Activated T-helper 1 cell treated with anti-CD3 and anti-CD28 coated beads, Interleukin-12 subunit alpha, Interleukin-12 subunit beta, Interleukin-2, Interleukin-4 antibody, amounts not matched to agents 30 ng/mL and 10 ng/mL and 1 ng/mL, durations not matched to agents 14 hours and 24 hours and 36 hours (primary cell): ENCODE measurements at regions not wholly inside any gene's neighbourhood (a gene's known extent, or its start where the extent isn't known, plus 50 kb on each side); places are given as distances from the start of the nearest gene placed in this dataset.

Experiments
- DNase-seq: peaks from one replicate; pipeline ENCODE4 v3.0.0; 2021; ENCODE audit warnings: low spot score
- H3K27ac Mint-ChIP-seq: one replicate; pipeline ENCODE4 v1.8.0; 2021; ENCODE audit warnings: mild to moderate bottlenecking, mixed read lengths
- H3K27me3 Mint-ChIP-seq: one replicate; pipeline ENCODE4 v1.8.0; 2022; ENCODE audit warnings: mild to moderate bottlenecking, moderate library complexity, mixed read lengths; ENCODE audit not compliant: insufficient read depth
- H3K36me3 Mint-ChIP-seq: one replicate; pipeline ENCODE4 v1.8.0; 2021; ENCODE audit warnings: low read depth, mixed read lengths
- H3K4me1 Mint-ChIP-seq: one replicate; pipeline ENCODE4 v1.8.0; 2021; ENCODE audit warnings: low read depth, mixed read lengths
- H3K4me3 Mint-ChIP-seq: one replicate; pipeline ENCODE4 v1.8.0; 2021; ENCODE audit warnings: mild to moderate bottlenecking, moderate library complexity, mixed read lengths
- H3K9me3 Mint-ChIP-seq: one replicate; pipeline ENCODE4 v1.8.0; 2021; ENCODE audit warnings: mixed read lengths
- intact Hi-C: fragments of 100-400 bp; cut with micrococcal nuclease; formaldehyde crosslinking; loops from one replicate; pipeline ENCODE4 v1.15.1; 2024

DNA sequence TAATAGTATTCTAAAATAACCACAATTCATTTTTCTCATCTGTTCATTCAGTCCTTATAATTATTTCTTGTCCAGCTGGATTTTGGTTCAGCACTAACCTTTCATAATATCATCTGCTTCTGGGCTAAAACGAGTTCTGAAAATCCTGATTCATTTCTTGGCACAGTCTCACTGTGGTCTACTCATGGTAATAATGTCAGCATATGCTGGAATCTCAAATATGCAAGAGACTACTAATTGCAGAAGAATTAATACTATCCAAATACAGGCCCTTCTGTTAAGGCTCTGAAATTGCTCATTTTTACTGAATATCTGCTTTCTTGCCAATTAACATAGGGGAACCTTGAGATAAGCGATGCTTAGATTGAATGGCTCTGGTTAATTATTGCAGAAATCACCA lies 597.1 kb downstream of the RPL10L start:
- no peak overlapping the region for H3K4me3 Mint-ChIP-seq

DNA sequence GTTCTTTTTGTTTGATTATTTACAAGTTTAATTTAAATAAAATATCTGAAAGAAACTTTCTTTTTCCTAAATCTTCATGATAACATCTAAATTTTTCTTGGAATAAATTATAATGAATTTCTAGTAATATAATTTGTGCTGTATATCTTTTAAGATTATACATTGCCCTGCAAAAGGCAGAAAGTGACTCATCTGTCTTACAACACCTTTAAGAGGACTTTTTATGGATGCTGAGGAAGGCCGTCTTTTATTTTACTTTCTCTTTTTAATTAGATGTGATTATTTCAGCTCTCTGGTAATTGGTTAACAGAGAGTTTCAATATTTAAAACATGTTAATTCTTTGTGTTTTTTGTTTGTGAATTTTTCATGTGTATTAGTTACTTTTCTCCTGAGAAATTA lies 598.4 kb downstream of the RPL10L start:
- DNase-seq = no peak
- Mint-ChIP-seq H3K4me3 (no peak overlapping the region), H3K27ac (no peak overlapping the region), H3K27me3 (no peaks in the 10 kb centered on the region), H3K4me1 (no peaks in the 10 kb centered on the region), H3K9me3 (peaks cover 8% of the 10 kb centered on the region), H3K36me3 (no peaks in the 10 kb centered on the region)
- intact Hi-C loops = no loop called here

More for the DNA sequence above, 597.1 kb downstream of the RPL10L start:
- Mint-ChIP-seq H3K4me1 (no peaks in the 10 kb centered on the region), H3K27me3 (no peaks in the 10 kb centered on the region), H3K36me3 (no peaks in the 10 kb centered on the region), H3K9me3 (peaks cover 8% of the 10 kb centered on the region), H3K27ac (no peak overlapping the region)
- intact Hi-C loops = no loop called here
- DNase-seq = no peak

DNA sequence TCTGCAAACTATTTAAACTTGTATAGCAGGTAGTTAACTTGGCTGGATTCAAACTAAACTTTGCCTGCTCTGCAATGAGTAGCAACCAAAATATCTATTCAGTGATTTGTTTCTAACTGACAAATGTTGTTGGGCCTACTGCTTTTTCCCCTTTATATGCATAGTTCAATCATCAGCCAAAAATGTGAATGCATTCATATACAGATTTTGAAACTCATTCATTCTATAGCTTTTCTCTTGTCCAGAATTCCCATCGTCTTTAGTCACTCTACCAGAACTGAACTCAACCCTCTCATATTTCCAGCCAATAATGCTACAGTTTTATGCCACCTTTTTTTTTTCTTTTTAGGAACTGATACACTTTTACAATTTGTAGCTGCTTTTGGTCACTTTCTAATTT lies 599.8 kb downstream of the RPL10L start:
- H3K27me3 Mint-ChIP-seq = no peaks in the 10 kb centered on the region
- intact Hi-C loops = no loop called here
- H3K27ac Mint-ChIP-seq = no peak overlapping the region
- H3K9me3 Mint-ChIP-seq = peaks cover 11% of the 10 kb centered on the region
- no peaks in the 10 kb centered on the region for H3K4me1 Mint-ChIP-seq
- DNase-seq = no peak
- H3K4me3 Mint-ChIP-seq = no peak overlapping the region
- no peaks in the 10 kb centered on the region for H3K36me3 Mint-ChIP-seq

DNA sequence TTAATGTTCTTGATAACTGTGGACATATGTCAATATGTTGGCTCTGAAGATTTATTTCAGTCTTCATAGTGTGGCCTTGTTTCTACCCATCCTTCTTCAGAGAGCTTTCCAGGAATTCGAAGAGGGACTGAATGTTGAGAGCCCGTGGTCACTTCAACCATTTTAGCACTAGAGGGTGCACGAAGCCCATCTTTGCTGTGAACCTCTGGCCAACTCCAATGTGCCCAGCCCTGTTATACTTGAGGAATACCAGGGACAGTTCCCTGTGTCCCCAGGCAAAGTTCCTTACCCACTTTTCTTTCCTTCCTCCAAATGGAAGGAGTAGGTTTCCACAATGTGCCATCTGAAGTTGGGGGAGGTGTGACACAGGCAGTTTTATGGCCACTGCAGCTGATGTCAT lies 603.5 kb downstream of the RPL10L start:
- H3K36me3 Mint-ChIP-seq = no peaks in the 10 kb centered on the region
- no peak for DNase-seq

DNA sequence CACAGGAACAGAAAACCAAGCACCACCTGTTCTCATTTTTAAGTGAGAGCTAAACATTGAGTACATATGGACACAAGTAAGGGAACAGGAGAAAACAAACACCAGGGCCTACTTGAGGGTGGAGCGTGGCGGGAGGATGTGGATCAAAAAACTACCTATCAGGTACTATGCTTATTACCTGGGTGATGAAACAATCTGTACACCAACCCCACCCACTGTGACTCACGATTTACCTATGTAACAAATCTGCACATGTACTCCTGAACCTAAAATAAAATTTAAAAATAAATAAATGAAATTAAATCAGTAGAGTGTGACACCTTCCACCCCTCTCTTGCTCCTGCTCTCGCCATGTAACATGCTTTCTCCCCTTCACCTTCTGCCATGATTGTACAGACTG lies 615.5 kb downstream of the RPL10L start:
- Mint-ChIP-seq H3K27me3 (no peaks in the 10 kb centered on the region), H3K4me3 (no peak overlapping the region), H3K36me3 (no peaks in the 10 kb centered on the region), H3K27ac (no peak overlapping the region), H3K4me1 (no peaks in the 10 kb centered on the region), H3K9me3 (peaks cover 7% of the 10 kb centered on the region)
- no peak for DNase-seq
- intact Hi-C loops = no loop called here

More for the DNA sequence above, 603.5 kb downstream of the RPL10L start:
- Mint-ChIP-seq H3K4me3 (no peak overlapping the region), H3K4me1 (no peaks in the 10 kb centered on the region), H3K9me3 (peaks cover 10% of the 10 kb centered on the region), H3K27ac (no peak overlapping the region), H3K27me3 (no peaks in the 10 kb centered on the region)
- intact Hi-C loops = no loop called here

DNA sequence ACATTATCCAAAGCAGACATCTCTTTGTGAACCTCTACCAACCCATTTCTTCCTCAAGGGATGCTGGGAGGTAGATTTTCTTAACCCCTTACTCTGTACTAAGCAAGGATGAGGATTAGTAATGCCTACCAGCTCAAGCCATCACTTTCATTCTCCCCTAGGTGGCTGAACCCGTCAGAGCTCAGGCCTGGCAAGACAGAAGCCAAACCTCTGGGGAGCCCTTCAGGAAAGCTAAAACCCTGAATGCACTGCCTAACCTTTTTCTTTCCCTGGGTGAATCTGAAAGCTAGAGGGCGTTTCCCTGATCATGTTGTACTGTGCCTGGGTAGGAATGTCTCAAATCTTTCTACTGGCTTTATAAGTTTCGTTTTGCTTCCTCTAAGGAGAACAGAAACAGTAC lies 617.3 kb downstream of the RPL10L start:
- no peak for DNase-seq
- Mint-ChIP-seq H3K4me3 (no peak overlapping the region), H3K27ac (no peak overlapping the region), H3K36me3 (no peaks in the 10 kb centered on the region), H3K4me1 (no peaks in the 10 kb centered on the region), H3K9me3 (peaks cover 8% of the 10 kb centered on the region), H3K27me3 (no peaks in the 10 kb centered on the region)
- intact Hi-C loops = no loop called here

DNA sequence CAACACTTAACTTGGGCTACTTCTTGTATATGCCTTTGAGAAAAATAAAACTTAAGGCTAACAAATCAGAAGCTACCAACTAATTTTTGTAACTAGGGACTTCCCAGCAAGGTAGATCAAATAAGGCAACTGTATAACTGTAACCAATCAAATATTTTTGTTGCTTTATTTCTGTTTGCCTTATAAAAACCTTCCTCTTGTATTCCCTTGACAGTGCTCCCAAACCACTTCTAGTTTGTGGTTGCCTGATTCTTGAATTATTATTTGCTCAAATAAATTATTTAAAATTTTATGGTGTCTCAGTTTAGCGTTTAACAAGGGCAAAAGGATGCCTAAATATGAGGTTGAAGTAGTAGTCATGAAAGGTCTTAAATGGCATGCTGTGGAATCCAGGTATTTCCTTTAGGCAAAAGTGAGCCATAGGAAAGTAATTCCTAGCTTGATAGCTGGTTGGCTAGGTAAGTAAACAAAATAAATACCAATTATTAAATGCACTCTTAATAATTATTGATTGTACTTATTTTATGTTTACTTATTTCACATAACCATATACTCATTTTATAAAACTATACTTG lies 632.6 kb downstream of the RPL10L start:
- Mint-ChIP-seq H3K27me3 (no peaks in the 10 kb centered on the region), H3K27ac (no peak overlapping the region), H3K9me3 (peaks cover 35% of the 10 kb centered on the region), H3K4me3 (no peak overlapping the region), H3K36me3 (no peaks in the 10 kb centered on the region), H3K4me1 (no peaks in the 10 kb centered on the region)
- DNase-seq = no peak
- intact Hi-C loops = no loop called here

DNA sequence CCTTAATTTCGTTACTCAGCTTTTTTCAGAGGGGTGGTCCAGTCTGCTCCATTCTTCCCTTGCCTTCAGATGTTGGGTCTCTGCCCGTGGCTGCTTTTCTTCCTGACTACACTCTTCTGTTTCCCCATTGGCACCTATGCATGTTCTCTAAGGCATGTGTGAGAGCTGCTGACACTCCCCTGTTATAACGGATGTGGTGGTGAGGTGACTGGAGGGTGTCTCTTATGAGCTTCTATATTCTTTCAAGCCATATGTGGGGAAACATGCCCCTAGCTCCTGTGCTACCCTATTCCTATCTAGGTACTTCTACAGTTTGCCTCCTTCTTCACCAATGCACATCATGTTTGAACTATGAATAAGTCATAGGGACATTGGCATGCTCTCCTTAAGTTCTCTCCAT lies 643.2 kb downstream of the RPL10L start:
- intact Hi-C loops = no loop called here
- Mint-ChIP-seq H3K4me3 (no peak overlapping the region), H3K9me3 (peaks cover 39% of the 10 kb centered on the region), H3K4me1 (no peaks in the 10 kb centered on the region), H3K36me3 (no peaks in the 10 kb centered on the region), H3K27me3 (no peaks in the 10 kb centered on the region), H3K27ac (no peak overlapping the region)
- no peak for DNase-seq

DNA sequence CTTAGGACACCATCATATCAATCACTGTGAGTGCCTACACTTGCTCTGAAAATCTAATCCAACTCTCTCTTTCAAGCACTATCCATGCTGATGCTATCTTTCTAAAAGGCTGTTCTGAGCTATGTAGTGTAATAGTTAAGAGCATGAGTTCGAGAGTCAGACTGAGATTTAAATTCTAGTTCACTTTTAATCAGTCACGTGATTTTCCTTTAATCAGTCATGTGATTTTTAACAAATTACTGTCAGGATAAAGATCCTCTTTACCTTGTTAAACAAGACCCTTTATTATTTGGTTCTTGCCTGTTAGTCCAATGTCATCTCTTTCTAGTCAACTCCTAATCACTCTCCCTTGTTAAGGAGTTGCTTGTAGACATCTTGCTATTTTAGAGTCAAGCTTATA lies 653.0 kb downstream of the RPL10L start:
- intact Hi-C loops = no loop called here
- H3K4me3 Mint-ChIP-seq = no peak overlapping the region
- H3K4me1 Mint-ChIP-seq = no peaks in the 10 kb centered on the region
- H3K27ac Mint-ChIP-seq = no peak overlapping the region
- peaks cover 11% of the 10 kb centered on the region for H3K9me3 Mint-ChIP-seq
- no peaks in the 10 kb centered on the region for H3K36me3 Mint-ChIP-seq
- no peak for DNase-seq
- no peaks in the 10 kb centered on the region for H3K27me3 Mint-ChIP-seq

DNA sequence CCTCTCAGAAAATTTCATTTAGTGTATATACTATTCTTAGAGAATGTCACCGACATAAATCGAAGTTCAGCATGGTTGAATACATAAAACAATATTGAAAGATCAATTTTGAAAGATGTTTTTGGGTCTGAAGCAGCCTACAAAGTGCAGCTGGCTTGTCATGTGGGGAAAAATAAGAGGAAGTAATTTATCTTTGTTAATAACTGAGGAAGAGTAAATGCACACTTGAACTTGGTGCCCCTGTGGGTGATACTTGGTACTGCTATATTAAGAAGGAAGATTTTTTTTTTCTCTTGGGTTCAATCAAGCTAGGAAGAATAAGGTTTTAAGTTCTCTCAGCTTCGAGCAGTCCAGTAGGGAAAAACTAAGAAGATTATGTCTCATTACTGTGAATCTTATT lies 661.3 kb downstream of the RPL10L start:
- no peak overlapping the region for H3K4me3 Mint-ChIP-seq
- no peaks in the 10 kb centered on the region for H3K27me3 Mint-ChIP-seq
- H3K27ac Mint-ChIP-seq = no peak overlapping the region

DNA sequence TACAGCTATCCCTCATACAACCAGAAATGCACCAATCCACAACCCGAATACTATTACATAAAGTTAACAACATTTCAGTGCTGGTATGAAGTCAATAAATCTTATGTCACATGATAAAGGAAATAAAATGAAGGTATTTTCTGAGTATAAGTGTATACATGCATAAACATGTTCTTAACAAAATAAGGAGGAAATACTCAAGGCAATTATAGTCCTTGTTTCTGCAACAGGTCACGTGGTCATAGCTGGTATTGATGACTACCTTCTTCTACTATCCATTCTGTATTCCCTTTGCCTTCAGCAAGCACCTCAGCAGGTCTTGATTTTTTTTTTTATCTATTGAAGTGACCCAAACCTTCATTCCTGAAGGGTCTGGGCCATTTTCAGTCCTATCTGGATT lies 675.6 kb downstream of the RPL10L start:
- no peaks in the 10 kb centered on the region for H3K36me3 Mint-ChIP-seq
- H3K27me3 Mint-ChIP-seq = no peaks in the 10 kb centered on the region
- no peak overlapping the region for H3K4me3 Mint-ChIP-seq
- no peaks in the 10 kb centered on the region for H3K9me3 Mint-ChIP-seq
- no peak for DNase-seq
- intact Hi-C loops = no loop called here
- H3K4me1 Mint-ChIP-seq = no peaks in the 10 kb centered on the region
- no peak overlapping the region for H3K27ac Mint-ChIP-seq

More for the DNA sequence above, 661.3 kb downstream of the RPL10L start:
- no peak for DNase-seq
- no peaks in the 10 kb centered on the region for H3K36me3 Mint-ChIP-seq
- peaks cover 20% of the 10 kb centered on the region for H3K9me3 Mint-ChIP-seq
- intact Hi-C loops = no loop called here
- no peaks in the 10 kb centered on the region for H3K4me1 Mint-ChIP-seq

DNA sequence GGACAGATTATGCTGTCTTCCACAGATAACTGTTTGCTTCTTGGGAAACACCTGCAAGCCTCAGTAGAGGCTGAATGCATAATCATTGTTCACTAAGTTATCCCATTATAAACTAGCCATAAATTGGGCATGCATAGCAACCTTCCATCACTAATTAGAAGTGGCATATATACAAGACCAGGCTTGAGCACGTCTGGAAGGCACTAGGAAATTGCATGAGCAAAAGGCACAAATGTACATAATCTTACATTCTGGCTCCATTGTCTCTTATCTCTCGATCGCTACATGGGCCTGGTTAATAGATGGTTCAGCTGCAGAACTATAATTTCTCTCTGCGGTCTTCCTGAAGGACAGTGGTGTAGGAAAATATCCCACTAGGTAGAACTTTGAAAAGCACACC lies 679.2 kb downstream of the RPL10L start:
- no peaks in the 10 kb centered on the region for H3K36me3 Mint-ChIP-seq
- H3K4me1 Mint-ChIP-seq = no peaks in the 10 kb centered on the region
- H3K4me3 Mint-ChIP-seq = no peak overlapping the region
- H3K27me3 Mint-ChIP-seq = no peaks in the 10 kb centered on the region
- peaks cover 12% of the 10 kb centered on the region for H3K9me3 Mint-ChIP-seq
- intact Hi-C loops = no loop called here
- no peak for DNase-seq
- H3K27ac Mint-ChIP-seq = no peak overlapping the region

DNA sequence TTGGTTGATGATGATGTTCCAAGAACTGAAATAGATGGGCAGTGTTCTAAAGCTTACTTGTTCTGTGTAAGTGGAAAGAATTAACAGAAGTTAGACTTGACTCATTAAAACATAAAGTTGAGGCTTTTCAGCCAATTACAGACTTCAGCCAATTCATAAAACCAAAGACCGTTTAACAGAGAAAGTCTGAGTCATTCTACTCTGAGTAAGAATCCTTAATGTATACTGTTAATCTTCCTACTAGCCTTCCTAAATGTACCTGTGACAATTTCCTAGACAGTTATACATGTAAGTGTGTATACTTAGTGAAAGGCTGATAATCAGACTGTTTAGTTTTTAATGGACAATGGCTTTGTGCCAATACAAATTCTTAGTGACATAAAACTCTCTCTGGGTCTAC lies 681.0 kb downstream of the RPL10L start:
- no peak overlapping the region for H3K27ac Mint-ChIP-seq
- H3K9me3 Mint-ChIP-seq = peaks cover 18% of the 10 kb centered on the region
- intact Hi-C loops = no loop called here
- no peaks in the 10 kb centered on the region for H3K27me3 Mint-ChIP-seq
- no peak overlapping the region for H3K4me3 Mint-ChIP-seq
- no peaks in the 10 kb centered on the region for H3K36me3 Mint-ChIP-seq
- H3K4me1 Mint-ChIP-seq = no peaks in the 10 kb centered on the region
- DNase-seq = no peak

DNA sequence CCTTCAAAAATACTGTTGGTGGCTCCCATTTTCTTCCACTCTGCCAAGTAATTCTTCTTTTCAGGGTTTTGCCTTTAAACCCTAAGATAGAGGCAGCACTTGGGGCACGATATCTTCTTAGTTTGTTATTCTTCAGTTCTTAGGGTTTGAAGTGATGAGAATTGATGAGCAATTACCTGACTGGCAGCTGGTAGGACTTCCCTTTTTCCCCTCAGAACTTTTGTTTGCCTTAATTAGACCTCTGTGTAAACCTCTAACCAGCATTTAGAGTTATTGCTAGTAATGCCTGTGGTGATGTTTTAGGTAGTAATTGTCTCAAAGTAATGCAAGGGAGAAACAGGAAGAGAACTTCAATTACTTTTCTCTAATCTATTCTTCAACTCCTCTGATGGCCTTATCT lies 683.5 kb downstream of the RPL10L start:
- H3K36me3 Mint-ChIP-seq = no peaks in the 10 kb centered on the region
- no peaks in the 10 kb centered on the region for H3K4me1 Mint-ChIP-seq
- intact Hi-C loops = no loop called here
- peaks cover 18% of the 10 kb centered on the region for H3K9me3 Mint-ChIP-seq
- H3K4me3 Mint-ChIP-seq = no peak overlapping the region
- no peak for DNase-seq
- no peak overlapping the region for H3K27ac Mint-ChIP-seq
- no peaks in the 10 kb centered on the region for H3K27me3 Mint-ChIP-seq
